Activated CD4-positive, alpha-beta T cell treated with anti-CD3 and anti-CD28 coated beads, Interleukin-2, amount 50 U/mL, for 16 hours (primary cell): ENCODE measurements at regions not wholly inside any gene's neighbourhood (a gene's known extent, or its start where the extent isn't known, plus 50 kb on each side); places are given as distances from the start of the nearest gene placed in this dataset.

Experiments
- DNase-seq: peaks from one replicate; pipeline ENCODE4 v3.0.0-alpha.2; 2020

DNA sequence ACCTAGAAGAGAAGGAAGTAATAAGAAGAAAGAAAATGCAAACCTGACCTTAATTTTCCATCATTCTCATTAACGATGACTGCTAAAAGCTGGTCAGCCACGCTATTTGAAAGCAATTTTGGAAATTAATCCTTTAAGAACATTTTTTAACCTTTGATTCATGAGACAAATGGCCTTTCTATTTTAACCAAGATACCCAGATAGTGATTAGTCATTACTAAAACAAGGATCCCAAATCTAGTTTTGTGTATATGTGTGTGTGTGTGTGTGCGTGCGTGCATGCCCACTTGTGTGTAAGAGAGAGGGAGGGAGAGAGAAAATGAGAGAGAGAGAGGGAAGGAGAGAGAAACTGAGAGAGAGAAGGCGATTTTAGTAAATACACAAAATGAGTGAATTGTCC, 329.5 kb downstream of the DEPDC1B start:
- DNase-seq: no peak

DNA sequence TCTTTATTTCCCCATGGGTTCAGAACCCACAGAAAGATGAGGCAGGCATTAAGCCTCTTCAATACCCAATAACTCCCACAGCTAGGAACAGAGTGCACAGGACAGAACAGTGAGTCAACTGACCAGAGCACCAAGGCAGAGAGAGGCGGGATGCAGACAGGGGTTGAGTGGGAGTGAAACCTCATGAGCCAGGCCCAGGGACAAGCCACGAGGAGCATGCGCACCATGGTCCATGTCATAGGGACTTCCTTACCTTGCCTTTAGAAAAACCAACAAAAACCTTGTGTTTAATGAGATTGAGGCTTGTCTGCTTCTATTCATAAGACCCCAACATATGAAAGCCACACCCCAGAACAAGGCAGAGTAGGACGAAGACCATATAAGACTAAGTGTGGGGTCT, 330.6 kb downstream of the DEPDC1B start:
- DNase-seq: no peak

DNA sequence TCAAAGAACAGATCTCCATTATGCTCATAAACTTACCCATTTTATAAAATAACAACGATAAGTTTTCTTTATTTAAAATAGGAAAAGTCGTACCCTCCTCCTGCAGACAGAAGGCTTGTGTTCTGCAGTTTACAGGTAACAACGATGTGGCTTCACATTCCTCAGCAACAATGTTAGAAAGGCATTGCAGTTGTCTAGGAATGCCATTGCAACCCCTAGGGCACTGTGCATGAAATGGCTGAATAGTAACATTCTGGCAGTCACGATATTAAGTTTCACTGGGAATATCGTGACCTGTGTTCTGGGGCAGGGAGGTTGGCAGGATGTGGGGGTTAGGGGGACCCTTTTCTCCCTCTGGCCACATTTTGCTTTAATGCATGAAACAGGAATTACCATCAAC, 331.9 kb downstream of the DEPDC1B start:
- no peak for DNase-seq

DNA sequence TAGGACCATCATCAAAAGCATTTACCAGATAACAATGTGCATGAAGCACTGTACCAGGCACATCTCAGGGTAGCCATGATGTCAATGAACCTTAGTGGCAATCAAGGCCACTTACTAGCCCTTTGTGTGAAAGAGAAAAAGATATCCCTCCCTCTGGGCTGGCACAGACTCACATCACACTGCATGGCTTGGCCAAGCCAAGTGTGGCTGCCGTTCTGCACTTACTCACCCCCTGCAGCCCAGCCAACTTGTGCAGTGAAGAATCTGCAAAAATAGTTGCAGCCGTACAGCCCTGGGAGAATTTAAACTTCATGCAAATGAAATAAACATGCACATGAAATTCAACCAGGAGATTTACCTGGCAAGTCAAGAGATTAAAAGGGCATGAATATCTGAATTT, 333.5 kb downstream of the DEPDC1B start:
- no peak for DNase-seq

DNA sequence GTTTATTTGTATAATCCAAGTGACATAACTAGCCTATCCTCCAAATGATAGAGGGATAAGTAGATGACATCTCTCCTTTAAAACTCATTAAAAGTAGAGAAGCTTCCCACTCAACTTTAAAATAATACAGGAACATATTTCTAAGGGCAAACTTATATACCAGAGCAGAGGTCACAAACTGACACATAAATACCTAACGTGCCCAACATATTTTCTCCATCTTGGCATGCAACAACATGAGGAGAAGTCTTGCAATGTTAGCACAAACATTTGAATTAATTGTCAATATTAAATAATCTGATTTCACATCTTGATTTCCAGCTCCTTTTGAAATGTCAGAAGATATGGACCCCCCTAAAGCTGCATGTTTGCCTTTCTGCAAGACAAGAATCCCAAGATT, 335.0 kb downstream of the DEPDC1B start:
- no peak for DNase-seq

DNA sequence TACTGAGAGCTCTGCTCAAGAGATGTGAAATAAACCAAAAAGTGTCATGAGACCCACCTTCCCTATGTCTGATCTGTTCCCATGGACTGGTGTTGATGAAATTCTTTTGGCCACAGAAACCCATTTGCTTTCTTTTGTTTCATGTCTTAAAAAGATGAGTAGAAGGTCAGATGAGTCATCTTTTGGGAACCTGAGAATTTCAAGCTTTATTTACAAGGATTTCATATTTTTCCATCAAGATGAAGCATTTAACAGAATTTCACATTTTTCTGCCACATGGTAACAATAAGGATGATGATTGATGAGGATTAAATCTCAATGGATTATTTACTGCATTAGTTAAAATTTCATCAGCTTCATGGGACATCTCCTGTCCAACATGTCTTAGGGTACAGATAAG, 337.8 kb downstream of the DEPDC1B start:
- DNase-seq: no peak

DNA sequence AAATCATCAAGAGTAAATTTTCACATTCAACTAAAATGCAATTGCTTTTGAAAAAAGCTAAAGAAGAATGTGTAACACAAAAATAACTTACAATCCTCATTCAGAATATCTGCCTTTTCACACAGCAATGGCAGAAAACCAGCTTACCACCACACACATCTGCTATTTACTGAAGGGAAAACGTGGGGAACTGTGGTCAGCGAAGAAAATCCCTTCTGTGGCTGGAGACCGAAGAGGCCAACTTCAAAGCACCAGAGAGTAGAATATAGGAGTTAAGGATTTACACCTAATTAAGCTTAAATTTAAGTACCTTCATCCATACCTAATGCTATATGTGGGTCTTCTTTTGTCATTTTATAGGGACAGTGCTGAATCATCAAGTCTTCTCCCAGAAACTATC, 339.6 kb downstream of the DEPDC1B start:
- no peak for DNase-seq

DNA sequence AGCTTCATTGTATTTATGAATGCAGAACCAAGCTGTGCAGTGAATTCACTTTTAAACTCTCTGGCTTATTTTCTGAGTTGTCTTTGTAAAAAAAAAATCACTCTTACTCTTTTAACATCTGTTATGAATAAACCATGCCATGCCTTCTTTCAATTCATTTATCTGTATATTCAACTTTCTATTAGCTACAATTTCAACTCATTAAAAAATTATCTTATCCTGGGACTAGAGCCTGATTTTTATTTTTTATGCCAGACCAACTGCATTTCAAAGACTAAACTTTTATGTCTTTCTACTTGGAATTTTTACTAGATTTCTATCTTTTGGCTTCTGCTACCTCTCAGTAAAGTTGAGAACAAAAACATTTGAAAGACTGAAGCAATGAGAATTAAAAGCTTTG, 342.7 kb downstream of the DEPDC1B start:
- DNase-seq: no peak

DNA sequence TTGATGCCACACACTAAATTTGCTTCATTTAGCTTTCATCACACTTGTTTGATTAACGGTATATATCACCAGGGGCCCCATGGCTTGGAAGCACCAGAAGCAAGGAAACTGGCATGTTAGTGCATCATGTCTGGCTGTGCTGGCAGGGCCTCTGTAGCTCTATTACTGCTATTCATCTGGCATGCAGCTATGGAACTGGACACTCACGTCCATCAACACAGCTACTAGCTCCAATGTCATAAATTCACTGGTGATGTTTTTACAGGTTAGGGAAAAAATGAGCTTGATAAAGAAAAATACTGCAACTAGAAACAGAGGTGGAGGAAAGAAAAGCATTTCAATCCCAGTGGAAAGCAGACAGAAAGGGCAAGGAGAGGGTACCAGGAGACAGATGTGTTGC, 343.2 kb downstream of the DEPDC1B start:
- no peak for DNase-seq

DNA sequence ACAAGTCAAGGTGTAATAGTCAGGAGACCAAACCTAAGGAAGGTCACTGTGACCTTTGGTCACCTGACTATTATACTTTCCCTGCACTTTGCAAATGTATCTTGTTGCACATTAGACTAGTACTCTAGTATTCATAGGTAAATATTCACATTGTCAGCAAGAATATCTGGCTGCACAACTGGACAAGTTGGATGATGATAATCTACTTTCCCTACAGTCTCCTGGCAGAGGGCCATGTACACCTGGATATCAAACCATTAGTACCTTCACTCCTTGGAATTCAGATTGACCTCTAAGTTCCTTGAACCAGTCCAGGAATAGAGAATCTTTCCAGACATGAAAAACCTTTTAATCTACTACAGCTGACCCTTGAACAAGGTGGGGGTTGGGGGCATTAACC, 344.8 kb downstream of the DEPDC1B start:
- DNase-seq: no peak

DNA sequence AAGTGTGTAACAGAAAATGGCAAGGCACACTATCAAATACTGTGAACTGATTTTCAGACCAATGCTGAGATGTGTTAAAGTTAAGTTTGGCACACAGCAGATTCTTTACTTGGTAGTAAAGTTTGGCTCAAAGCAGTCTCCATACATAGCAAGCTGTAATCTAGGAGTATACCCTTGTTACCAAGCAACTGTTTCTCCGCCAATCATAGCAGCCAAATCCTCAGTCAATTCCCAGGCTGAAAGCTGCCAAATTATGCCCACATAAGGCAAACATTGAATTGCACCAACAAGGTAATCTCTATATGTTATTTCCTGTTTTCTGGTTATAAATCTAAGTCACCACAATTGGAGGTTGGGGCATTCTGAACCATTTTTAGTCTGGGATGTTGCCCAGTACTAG, 345.7 kb downstream of the DEPDC1B start:
- DNase-seq: no peak

DNA sequence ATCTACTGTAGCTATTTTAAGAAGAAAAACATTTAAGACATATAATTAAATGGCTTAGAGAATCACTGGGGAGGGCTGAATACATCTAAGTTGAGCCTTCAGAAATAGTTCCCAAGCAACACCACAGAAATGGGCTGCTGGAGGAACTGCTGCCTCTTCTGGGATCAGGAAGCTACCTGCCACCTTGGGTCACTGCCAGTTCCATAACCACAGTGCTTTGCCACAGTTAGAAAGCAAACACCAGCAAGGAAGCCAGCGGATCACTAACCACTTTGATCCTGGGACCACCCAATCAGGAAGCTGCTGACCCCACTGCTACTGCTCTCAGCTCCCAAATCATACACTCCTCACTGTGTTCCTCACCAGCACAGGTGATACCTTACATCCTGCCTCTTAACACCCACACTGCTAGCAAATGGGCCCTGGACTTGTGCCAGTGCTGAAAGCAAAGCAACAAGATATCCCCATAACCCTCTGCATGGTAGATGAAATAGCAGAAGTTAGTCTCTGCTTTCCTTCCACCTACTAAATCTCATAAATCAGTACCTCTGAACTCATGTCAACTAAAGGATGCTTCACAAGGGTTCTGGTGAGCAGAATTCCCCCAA, 346.9 kb downstream of the DEPDC1B start:
- DNase-seq: no peak

DNA sequence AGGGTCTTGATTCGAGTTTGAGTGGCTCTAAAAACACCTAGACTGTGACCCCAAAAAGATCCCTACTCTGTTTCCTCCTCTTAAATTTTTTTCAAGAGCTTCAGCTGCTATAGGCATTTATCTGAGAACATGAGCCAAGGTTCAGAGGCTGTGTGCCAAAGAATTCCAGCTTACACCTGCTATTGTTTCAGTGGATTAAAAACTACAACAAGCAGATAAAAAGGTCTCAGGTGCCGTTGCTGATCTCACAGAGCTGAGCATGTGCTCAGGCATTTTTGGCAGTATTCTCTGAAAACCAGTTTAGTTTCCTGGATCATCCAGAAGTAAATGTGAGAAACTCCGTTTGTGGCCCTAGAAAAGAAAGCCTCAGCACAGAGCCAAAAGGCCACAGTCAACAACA, 349.2 kb downstream of the DEPDC1B start:
- no peak for DNase-seq

DNA sequence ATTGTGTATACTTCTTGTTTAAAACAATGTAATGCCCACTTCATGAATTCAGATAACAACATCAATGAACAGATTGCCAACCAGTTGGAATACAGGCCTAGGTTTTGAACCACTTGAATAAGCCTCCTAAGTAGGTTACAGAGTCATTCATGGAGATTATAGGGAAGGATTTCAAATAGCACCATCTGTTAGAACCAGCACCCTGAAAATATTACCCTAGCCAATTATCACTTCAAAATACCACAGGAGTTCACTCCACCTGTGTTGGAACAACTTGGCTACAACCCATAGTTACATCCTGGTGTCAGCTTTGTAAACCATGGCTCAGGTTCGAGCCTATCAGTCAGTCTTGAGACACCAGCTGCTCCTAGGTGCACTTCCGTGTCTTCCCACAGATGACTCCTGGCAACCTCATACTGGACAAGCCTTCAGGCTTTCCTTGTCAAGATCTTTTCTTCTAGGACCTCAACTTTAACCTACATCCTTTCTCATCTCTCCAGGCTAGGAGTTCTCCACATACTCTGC, 350.0 kb downstream of the DEPDC1B start:
- no peak for DNase-seq

DNA sequence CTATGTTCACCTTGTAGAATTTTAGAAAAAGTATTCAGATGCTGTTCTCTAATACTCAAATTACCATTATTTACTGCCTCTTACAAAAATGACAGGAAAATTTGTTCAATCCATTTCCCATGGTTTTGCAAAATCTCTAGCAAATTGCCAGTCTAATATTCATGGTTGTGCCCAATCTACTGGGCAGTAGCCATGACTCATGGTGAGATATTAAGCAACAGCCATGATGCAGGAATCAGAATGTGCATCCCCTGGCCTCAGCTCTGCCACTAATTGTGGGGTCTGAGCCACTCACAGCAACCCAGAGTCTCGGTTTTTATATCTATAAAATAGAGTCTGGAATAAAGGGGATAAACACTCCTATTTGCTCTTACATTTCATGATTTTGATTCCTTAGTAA, 353.6 kb downstream of the DEPDC1B start:
- DNase-seq: no peak

DNA sequence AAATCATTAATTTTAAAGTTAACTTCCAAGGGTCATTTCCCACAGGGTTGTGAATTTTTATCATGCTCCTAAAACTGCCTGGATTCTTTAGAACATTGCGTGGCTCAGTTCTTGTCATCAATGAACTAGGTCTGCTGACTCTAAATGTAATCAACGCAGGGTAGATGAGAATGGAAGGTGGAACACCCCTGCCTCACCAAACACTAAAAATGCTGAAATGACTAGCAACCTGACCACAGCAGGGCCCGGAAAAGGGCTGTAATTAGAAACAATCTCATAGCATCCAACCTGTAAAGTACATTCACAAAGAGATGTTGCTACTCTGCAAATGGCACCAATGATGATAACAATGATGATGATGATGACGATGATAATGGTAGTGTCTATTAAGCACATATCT, 356.9 kb downstream of the DEPDC1B start:
- DNase-seq: no peak

DNA sequence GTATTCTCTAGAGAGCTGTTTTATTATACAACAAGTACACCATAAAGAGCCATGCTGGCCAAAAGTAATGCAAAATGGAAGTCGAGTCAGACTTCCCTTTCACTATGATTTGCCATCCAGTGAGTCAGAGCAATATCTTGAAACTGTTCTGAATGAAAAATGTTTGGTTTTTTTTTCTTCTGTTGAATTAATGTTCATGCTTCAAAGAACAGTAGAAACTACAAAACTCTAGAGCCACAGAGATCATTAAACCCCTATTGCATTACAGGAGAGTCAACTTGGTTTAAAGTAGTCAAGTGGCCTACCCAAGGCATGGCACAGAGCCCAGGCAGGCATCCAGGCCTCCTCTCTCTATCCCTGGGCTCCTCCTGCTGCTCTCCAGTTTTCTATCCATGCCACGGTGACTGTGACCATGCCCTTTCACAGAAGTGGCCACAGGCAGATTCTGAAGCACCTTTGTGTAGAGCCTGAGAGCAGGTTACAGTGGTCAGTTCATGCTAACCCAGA, 358.9 kb downstream of the DEPDC1B start:
- DNase-seq: peak; percentile 26

DNA sequence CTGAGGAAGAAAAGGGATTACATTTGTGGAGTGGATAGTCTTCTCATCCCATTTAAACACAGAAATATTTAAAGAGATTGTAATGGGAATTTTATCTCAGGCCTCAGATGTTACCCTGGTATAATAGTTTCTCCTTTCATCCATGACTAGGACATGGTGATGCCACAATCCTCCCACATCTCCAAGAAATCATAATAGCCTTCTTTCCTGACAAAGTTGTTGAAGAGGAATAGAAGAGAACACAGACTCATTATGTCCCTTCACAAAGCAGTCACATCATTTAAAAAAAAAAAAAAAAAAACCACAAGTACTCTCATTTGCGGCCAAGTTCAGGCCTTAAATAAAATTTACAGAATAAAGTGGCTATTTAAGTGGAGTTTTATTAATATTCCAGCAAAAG, 359.6 kb downstream of the DEPDC1B start:
- no peak for DNase-seq

DNA sequence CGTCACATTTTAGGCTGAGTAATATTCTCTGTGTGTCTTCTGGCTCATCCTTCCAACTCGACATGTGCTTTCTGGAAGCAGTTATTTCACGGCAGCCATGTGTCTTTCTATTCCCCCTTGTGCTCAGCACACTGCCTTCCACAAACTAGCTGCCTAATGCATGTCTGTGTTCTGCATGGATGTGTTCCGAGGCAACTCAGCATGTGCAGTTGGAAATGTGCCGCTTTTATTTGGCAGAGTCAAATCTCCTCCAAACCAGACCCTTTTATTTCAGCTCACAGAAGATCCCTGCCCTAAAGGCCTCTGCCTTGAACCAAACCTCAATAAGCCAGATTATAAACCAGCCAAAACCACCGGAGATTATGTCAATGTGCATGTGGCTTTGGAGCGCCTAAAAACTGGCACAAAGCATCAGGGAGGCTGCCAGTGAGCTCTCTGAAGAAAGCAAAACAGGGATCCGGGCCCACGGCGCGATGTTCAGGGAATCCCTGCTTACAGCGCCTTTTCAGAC, 360.2 kb downstream of the DEPDC1B start:
- no peak for DNase-seq

DNA sequence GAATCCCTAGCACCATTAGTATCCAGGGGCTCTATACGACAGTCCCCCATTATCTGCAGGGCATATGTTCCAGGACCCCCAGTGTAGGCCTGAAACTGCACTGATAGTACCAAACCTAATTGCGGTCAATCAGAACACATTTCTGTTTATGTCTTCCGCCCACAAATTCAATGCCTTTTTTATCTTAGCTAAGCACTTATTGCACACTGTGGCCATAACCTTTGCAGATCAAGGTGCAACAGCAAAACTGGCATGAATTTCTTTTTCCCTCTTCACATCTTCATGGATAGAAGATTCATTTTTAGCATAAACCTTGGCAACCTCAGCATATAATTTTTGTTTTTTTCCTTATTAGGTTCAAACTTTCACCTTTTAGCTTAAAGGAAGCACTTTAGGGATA, 361.1 kb downstream of the DEPDC1B start:
- DNase-seq: no peak

DNA sequence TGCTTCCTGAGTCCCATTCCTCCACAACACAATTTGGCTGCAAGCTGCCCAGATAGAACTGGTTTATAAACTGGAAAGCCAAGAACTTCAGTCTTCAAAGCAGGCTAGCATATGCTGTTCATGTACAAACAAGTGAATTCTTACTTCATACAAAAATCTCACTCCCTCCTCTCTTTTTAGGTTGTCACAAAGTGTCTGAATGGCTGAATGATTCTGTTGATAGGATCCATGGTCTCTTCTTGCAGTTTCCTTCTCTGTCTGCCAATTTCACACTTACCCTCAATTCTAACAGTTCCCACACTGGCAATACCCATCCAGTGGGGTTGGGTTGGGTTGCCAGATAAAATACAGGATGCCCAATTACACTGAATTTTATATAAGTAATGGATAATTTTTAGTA, 363.5 kb downstream of the DEPDC1B start:
- no peak for DNase-seq

DNA sequence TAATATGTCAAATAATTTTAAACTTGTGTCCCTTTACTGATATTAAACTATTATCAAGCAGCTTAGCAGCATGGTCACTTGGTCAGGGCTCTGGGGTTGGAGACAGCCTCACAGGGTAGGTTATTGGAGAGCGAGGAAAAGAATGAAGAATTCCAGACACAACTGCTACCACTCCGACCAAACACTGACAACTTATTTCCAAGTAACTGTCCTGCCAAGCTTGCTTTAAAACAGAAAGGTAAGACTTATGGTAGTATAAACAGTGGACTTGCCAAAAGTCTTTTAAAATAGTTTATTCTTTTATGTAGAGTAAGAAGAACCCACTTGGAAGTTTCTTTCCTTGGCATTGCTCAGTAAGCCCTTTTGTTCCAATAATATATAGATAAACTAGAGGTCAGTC, 364.1 kb downstream of the DEPDC1B start:
- DNase-seq: no peak

DNA sequence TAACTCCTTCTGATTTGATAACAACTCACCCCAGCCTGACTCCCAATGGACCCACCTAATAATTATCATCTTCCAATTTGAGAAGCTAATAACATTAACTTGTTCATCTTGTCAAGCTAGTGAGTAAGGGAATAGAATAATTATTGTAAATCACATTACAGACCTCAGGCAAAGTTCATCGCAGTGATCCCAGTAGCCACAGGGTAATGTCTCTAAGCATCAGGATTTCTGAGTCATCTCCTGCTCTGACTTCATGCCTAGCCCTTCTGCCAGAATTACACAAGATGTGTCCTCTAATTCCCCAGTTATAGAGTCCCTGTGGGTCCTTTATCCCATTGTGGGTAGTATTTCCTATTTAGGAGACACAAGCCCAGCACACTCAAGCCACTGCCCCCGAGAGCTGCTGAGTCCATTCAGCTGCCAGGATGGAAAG, 365.7 kb downstream of the DEPDC1B start:
- DNase-seq: no peak

DNA sequence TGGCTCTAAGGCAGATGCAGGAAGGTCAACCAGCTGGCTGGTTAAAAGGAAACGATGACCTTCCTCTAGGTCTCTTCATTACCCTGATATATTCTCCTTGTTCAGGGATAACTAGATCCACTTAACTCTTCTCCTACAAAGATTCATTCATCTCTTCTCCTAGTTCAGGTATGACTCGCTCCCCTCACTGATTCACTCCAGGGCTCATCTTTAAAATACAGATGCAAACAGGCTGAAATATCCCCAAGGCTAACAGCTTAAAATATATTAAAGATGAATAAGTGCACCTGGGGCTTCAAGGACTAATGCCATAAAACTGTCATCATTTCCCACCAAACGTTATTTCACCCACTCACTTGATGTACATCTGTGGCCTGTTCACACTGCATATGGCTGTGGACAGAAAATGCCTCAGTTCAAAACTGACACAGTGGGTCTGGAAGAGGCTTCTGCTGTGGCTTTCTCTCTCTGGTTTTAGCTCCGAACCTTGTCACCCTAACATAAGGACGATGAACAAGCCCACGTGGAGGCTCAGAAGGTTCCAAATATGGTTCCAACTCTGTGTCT, 366.9 kb downstream of the DEPDC1B start:
- no peak for DNase-seq
